Muscle layer of colon (tissue), 2 donors: ENCODE measurements at regions not wholly inside any gene's neighbourhood (a gene's known extent, or its start where the extent isn't known, plus 50 kb on each side); places are given as distances from the start of the nearest gene placed in this dataset.

ENCODE experiments used
- H3K27ac ChIP-seq: one replicate; pipeline ENCODE4 v1.7.0; 2013; ENCODE audit warnings: low read depth, mild to moderate bottlenecking, low read length, moderate library complexity
- H3K27me3 ChIP-seq, 2 donors: one replicate each; pipeline ENCODE4 v1.7.0; 2013; ENCODE audit warnings: low read length in 2 of 2, mild to moderate bottlenecking in 2 of 2; ENCODE audit not compliant: insufficient read depth in 2 of 2, control insufficient read depth in 1 of 2
- H3K36me3 ChIP-seq: one replicate; pipeline ENCODE4 v1.7.0; 2013; ENCODE audit warnings: mild to moderate bottlenecking, low read length; ENCODE audit not compliant: insufficient read depth
- H3K4me1 ChIP-seq: one replicate; pipeline ENCODE4 v1.7.0; 2013; ENCODE audit warnings: mild to moderate bottlenecking, low read length; ENCODE audit not compliant: insufficient read depth
- H3K4me3 ChIP-seq, 2 donors: one replicate each; pipeline ENCODE4 v1.7.0; 2013; ENCODE audit warnings: low read length in 2 of 2, low read depth in 1 of 2, mild to moderate bottlenecking in 1 of 2, moderate library complexity in 1 of 2
- H3K9ac ChIP-seq: one replicate; pipeline ENCODE4 v1.7.0; 2013; ENCODE audit warnings: low read length
- H3K9me3 ChIP-seq: one replicate; pipeline ENCODE4 v1.7.0; 2013; ENCODE audit warnings: mild to moderate bottlenecking, low read length
- donor health status: abdominal sarcoma.
- donor health status: Adenocarcinoma of cecum.

DNA sequence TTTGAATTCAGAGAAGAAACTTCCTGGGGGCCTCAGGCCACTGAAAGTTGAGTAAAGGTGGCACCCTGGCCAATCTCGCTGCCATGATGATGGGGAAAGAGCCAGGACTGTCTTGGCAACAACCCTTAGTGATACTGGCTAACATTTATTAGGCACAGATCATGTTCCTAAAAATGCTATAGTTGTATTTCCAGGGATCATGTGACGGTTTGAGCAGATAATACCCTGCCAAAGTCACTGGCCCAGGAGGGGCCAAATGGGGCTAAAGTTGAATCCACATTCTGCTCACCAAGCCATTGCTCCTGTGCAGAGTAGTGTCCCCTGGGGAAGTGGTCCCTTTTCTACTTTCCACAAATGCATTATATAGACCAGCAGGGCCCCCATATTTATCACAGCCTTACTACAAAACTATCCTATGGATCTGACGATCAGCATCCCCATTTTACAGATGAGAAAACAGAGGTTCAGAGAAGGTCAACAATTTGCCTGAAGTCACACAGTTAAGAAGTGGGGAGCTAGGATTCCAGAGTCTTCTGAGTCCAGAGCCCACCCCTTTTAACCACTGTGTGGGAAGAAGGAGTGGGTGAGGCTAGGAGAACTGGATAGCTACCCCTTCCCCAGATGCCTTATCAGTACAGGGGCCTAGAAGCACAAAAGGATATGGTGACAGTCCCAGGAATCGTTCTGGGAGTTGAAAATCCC is 300.0 kb upstream of the IRX3 start:
- no peak overlapping the region for H3K27ac ChIP-seq
- H3K36me3 ChIP-seq: no peaks in the 10 kb centered on the region
- H3K9me3 ChIP-seq: no peaks in the 10 kb centered on the region
- H3K4me3 ChIP-seq: no peak overlapping the region
- H3K4me1 ChIP-seq: no peaks in the 10 kb centered on the region
- H3K9ac ChIP-seq: no peak overlapping the region
- no peaks in the 10 kb centered on the region for H3K27me3 ChIP-seq

DNA sequence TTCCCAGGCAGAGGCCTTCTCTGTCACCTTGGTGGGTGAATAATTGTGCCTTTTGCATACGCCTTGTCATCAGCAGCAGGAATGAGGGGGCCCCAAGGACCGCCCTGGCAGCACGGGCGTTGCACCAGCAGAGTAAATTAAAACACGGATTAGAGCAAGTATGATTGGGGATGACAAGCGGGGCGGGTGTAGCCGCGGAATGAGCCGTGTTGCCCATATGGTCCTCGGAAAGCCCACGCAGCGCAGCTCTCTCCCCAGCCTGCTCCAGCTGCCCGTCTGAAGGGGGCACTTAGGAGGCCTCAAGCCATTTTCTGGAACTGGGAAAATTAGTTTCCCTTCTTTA is 299.4 kb upstream of the IRX3 start:
- H3K36me3 ChIP-seq: no peaks in the 10 kb centered on the region
- no peaks in the 10 kb centered on the region for H3K27me3 ChIP-seq
- no peak overlapping the region for H3K9ac ChIP-seq
- H3K4me1 ChIP-seq: no peaks in the 10 kb centered on the region
- no peak overlapping the region for H3K27ac ChIP-seq
- no peak overlapping the region for H3K4me3 ChIP-seq
- H3K9me3 ChIP-seq: no peaks in the 10 kb centered on the region

DNA sequence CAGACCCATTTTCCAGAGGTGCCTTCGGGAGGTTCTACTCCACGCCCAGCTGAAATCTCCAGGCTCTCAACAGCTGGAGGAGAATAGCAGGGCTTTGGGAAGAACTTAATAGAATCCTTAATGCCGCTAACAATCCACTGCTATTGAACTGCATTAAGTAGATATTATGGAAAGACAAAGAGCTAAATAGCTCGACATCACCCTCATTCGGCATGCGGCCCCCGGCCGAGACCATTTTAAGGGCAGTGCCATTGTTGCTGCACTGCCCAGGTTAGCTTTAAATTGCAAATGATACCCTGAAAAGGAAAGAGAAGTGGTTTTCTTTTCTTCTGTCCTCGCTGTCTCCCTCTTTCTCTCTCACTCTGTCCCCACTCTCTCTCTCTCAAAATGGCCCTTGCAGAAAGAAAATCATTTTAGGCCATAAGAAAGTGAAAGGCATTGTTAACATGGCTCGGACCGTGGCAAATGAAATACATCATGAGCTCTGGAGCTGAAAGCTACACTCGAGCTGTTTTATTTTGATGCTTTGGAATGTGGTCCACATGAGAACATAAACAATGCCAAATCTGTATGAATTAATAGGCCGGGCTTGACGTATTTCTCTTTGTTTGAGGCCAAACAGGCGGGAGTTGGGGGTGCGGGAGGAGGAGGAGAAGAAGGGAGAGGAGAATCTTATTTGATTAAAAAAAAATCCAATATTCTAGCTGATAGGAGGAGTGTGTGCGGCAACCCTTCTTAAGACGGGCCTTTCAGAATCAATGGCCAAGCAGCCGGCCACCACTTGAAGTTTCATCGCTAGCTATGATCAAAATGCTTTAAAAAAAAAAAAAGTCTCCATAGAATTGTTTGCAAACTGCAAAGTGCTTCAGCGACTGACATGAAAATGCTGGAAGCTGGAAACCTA is 298.8 kb upstream of the IRX3 start:
- H3K27me3 ChIP-seq: no peaks in the 10 kb centered on the region
- H3K36me3 ChIP-seq: no peaks in the 10 kb centered on the region
- H3K9me3 ChIP-seq: no peaks in the 10 kb centered on the region
- H3K4me1 ChIP-seq: no peaks in the 10 kb centered on the region
- H3K27ac ChIP-seq: no peak overlapping the region
- no peak overlapping the region for H3K4me3 ChIP-seq
- H3K9ac ChIP-seq: no peak overlapping the region

DNA sequence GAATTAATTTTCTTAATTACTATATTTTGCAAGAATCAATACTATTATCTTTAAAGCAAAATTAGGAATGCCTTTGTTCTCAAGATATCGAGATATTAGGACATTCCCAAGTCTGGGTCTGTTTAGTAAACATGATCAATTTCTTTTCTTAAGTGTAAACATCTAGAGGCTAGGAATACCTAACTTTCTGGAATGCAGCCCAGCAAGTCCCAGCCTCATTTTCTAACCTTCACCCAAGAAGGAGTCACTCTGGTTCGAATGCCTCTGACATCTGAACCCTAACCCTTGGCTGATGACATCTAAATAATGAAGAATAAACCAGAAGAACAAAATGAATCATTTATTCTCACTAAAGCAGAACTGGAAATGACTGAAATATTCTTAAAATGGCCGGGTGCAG is 297.5 kb upstream of the IRX3 start:
- Histone ChIP-seq H3K27ac (no peak overlapping the region), H3K4me1 (no peaks in the 10 kb centered on the region)

DNA sequence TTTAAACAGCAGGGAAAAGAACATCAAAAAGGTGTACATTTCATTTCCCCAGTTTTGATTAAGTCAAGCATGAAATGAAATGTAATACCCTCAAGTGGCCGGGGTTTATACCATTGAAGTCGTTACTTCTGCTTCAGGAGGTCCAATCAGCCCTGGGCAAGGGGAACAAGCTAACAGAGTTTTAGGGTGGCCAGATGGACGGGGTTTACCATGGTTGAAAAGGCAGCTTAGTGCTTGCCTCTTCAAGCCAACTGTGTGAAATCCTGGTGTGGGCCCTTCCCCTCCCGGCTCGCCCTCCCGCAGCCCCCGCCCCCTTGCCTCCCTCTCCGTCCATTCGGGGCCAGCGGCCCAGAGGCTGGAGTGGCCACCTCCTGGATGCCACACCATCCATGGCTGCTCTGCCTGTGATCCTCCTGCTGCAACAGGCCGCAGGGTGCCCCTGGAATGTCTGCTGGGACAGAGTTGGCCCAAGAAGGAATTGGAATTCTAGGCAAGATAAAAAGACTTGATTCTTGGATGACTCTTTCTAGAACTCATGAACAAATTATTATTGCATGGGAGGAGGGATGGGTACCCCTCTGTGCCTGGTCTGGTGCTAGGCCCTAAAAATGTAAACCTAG is 296.2 kb upstream of the IRX3 start:
- no peaks in the 10 kb centered on the region for H3K36me3 ChIP-seq
- no peak overlapping the region for H3K27ac ChIP-seq
- H3K4me3 ChIP-seq: no peak overlapping the region
- peaks cover 0 to 2% of the 10 kb centered on the region in 2 donors for H3K27me3 ChIP-seq
- no peaks in the 10 kb centered on the region for H3K4me1 ChIP-seq
- no peak overlapping the region for H3K9ac ChIP-seq
- no peaks in the 10 kb centered on the region for H3K9me3 ChIP-seq

More for the DNA sequence above, 297.5 kb upstream of the IRX3 start:
- H3K9me3 ChIP-seq: no peaks in the 10 kb centered on the region
- H3K27me3 ChIP-seq: no peaks in the 10 kb centered on the region
- H3K9ac ChIP-seq: no peak overlapping the region
- H3K36me3 ChIP-seq: no peaks in the 10 kb centered on the region
- no peak overlapping the region for H3K4me3 ChIP-seq

DNA sequence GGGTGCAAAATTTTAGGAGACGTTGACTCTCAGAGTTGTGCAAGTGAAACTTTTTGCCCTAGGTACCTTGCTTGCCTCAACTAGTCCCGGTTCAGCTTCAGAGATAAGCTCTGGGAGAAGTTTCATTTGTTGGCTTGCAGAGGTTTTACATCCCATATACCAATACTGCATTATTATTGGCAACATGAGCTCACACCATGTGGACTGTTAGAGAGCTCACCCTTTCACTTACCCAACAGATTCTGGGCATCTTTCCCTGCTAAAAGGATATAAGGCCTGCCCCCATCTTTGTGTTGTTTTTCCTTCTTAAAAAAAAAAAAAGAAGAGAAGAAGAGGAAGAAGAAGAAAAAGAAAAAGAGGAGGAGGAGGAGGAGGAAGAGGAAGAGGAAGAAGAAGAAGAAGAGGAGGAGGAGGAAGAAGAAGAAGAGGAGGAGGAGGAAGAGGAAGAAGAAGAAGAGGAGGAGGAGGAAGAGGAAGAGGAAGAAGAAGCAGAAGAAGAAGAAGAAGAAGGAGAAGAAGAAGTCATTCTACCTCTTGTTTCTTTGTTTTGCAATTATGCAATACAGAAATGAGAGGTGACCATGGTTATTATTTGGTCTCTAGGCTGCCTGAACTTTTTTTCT is 292.6 kb upstream of the IRX3 start:
- no peak overlapping the region for H3K4me3 ChIP-seq
- peaks cover 0 to 6% of the 10 kb centered on the region in 2 donors for H3K27me3 ChIP-seq
- no peak overlapping the region for H3K9ac ChIP-seq
- no peaks in the 10 kb centered on the region for H3K4me1 ChIP-seq
- no peak overlapping the region for H3K27ac ChIP-seq
- H3K9me3 ChIP-seq: no peaks in the 10 kb centered on the region
- no peaks in the 10 kb centered on the region for H3K36me3 ChIP-seq

DNA sequence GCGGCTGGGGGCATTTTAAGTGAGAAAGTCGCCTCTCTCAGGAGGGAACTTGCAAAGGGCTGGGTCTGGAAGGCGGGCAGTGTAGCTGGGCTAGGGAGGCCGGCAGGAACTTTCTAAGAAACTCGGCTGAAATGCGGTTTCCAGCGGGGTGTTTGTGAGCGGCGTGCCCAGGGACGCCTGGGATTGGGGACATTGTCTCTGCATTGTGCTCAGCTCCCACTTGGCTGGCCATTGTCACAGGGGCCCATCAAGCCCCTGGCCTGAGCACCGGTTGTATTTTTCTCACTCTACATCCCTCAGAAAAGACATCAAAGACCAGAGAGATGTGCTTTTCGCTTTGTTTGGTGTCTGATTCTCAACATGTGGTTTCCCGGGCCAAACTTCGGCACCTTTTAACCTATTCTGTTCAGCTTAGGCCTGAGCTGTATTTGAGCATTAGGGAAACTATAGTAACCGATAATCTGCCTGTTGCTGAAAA is 291.1 kb upstream of the IRX3 start:
- peaks cover 0 to 6% of the 10 kb centered on the region in 2 donors for H3K27me3 ChIP-seq
- H3K4me1 ChIP-seq: no peaks in the 10 kb centered on the region
- no peaks in the 10 kb centered on the region for H3K9me3 ChIP-seq
- no peak overlapping the region for H3K27ac ChIP-seq
- H3K36me3 ChIP-seq: no peaks in the 10 kb centered on the region
- no peak overlapping the region for H3K9ac ChIP-seq
- no peak overlapping the region for H3K4me3 ChIP-seq

DNA sequence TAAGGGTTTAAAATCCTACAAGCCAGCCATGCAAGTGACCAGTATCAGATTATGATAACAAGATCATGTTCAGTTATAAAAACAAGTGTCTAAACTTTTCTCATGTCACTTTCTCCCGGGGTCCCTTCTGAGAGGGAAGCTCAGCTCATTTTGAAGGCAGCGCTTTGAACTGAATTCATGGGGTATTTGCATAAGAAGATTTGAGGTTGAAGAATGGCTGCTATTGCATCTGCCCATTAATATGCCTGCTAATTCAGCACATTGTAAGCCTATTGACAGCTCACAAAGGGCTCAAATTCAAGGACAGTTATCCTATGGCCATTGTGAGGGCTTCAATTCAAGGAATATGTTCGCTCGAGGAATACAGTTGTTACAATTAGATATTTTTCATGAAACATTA is 290.2 kb upstream of the IRX3 start:
- no peaks in the 10 kb centered on the region for H3K36me3 ChIP-seq
- H3K27ac ChIP-seq: no peak overlapping the region
- peaks cover 0 to 6% of the 10 kb centered on the region in 2 donors for H3K27me3 ChIP-seq
- H3K4me1 ChIP-seq: no peaks in the 10 kb centered on the region
- H3K9me3 ChIP-seq: no peaks in the 10 kb centered on the region
- no peak overlapping the region for H3K4me3 ChIP-seq
- no peak overlapping the region for H3K9ac ChIP-seq

DNA sequence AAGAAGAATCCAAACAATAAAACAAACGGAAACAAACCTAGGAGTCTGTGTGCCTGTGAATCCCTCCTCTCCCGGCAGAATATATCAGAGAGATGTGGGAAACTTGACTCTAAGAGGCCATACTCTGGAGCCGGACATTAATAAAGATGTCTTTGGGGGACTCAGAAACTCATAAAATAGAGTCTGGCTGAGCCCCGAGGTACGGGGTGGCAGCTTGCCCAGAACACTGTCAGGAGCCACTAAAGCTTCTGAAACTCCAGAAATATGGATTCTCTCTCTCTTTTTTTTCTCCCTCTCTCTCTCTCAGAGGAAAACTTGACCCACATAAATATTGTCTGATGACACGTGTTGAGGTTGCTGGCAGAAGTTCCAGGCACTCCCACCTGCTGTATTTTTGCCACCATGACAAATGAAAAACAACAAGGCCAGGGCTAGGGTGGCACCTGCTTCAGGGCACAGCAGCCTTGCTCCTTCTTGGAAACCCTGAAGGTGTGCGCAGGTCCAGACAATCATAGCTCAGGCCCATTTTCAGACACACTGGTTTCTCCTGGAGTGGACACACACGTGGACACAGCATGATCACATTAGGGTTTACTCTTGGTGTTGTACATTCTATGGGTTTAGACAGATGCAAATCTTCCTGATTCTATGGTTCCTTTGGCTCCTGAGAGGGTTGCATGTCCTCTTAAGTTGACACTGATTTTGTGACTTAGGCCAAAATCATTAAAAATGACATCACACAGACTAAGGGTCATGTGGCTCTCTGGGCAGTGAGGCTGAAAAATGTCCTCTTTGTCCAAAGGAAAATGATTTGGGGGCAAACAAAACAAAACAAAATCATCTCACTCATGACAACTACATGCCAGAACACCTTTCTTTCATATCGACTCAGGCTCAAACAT is 282.6 kb upstream of the IRX3 start:
- Histone ChIP-seq H3K9me3 (no peaks in the 10 kb centered on the region), H3K27ac (no peak overlapping the region), H3K36me3 (no peaks in the 10 kb centered on the region), H3K27me3 (no peaks in the 10 kb centered on the region), H3K9ac (no peak overlapping the region), H3K4me1 (peaks cover 11% of the 10 kb centered on the region), H3K4me3 (no peak overlapping the region)

DNA sequence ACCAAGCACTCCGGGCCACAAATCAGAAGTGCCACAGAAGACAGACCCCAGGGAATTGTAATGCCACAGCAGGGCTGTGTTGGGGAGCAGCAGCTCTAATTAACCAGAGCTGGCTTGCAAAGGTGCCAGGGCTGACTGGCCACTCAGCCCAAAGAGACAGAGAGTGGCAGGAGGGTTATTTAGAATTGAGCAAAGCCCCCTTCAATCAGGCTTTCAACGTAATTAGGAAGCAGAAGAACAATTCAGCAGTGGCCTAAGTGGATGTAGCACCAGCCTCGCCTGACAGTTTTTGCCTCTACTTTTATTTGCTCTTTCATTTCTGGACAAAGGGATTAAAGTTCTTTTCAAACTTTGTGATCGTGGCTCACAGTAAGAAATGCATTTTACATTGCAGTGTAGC is 278.3 kb upstream of the IRX3 start:
- Histone ChIP-seq H3K4me1 (peaks cover 11% of the 10 kb centered on the region), H3K9ac (no peak overlapping the region), H3K4me3 (no peak overlapping the region)

More for the DNA sequence above, 278.3 kb upstream of the IRX3 start:
- no peak overlapping the region for H3K27ac ChIP-seq
- H3K36me3 ChIP-seq: no peaks in the 10 kb centered on the region
- no peaks in the 10 kb centered on the region for H3K27me3 ChIP-seq
- no peaks in the 10 kb centered on the region for H3K9me3 ChIP-seq
